LNCaP clone FGC (cell line): ENCODE measurements at regions not wholly inside any gene's neighbourhood (a gene's known extent, or its start where the extent isn't known, plus 50 kb on each side); places are given as distances from the start of the nearest gene placed in this dataset.

ENCODE experiments used
- DNase-seq: peaks from one replicate; pipeline ENCODE4 v3.0.0-alpha.2; 2011; ENCODE audit warnings: low read depth
- H3K4me3 ChIP-seq: 2 replicates; pipeline ENCODE4 v1.5.1; 2011; ENCODE audit warnings: mild to moderate bottlenecking, low read depth, low read length, control low read depth
- TF ChIP-seq, protein P1 (sequence below): IDR thresholded peaks from 2 replicates; pipeline ENCODE4 v1.5.1; 2012; ENCODE audit warnings: mild to moderate bottlenecking; ENCODE audit not compliant: control insufficient read depth, insufficient read depth; ENCODE audit errors: extremely low read depth

DNA sequence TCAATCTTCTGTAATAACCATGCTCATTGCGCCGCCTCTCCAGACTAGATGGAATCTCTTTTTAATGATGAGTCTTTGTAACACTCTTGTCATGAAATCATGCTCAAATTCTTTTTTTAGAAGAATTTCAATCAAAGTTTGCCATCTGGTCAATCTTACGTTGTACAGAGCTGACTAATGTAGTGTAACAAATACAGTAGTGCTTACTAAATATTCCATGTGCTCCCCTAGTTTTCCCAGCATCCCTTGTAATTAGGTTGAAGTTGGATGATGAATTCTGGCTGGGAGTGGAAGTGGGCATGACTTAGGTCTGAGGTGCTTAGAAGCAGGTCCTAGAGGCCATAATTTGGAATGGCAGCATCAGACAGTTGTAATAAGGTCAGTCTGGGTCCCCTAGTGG is 309.1 kb upstream of the SNX7 start:
- TF ChIP-seq, protein P1, sequence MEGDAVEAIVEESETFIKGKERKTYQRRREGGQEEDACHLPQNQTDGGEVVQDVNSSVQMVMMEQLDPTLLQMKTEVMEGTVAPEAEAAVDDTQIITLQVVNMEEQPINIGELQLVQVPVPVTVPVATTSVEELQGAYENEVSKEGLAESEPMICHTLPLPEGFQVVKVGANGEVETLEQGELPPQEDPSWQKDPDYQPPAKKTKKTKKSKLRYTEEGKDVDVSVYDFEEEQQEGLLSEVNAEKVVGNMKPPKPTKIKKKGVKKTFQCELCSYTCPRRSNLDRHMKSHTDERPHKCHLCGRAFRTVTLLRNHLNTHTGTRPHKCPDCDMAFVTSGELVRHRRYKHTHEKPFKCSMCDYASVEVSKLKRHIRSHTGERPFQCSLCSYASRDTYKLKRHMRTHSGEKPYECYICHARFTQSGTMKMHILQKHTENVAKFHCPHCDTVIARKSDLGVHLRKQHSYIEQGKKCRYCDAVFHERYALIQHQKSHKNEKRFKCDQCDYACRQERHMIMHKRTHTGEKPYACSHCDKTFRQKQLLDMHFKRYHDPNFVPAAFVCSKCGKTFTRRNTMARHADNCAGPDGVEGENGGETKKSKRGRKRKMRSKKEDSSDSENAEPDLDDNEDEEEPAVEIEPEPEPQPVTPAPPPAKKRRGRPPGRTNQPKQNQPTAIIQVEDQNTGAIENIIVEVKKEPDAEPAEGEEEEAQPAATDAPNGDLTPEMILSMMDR, result no peak
- no peak overlapping the region for H3K4me3 ChIP-seq
- no peak for DNase-seq

DNA sequence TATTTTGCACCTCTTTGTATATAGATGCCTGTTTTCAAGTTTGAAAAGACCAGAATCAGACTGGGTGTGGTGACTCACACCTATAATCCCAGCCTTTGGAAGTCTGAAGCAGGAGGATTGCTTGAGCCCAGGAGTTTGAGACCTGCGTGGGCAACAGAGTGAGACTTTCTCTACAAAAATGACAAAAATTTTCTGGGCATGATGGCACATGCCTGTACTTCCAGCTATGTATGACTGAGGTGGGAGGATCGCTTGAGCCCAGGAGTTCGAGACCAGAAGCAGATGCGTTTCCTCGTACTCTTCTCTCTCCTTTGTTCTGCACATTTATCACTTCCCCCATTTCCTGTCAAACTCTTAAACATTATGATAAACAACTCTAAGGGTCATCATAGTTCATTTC is 310.0 kb upstream of the SNX7 start:
- no peak for DNase-seq
- TF ChIP-seq, protein P1, result no peak
- no peak overlapping the region for H3K4me3 ChIP-seq

DNA sequence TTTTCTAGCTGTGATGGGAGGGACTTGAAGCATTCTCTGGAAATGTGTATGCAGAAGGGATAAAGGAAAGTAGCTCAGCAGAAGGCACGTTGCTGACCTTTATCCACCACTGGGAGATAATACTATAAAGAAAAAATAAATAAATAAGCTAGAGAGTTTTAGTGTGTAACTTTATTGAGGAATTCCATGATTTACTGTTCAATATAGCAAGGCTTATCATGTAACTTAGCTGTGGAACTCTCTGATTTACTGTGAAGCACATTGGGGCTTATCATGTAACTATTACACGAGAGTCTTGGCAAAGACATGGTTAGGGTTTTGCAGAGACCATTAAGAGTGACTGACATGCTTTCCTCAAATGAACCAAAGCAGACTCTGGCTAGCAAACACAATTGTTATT is 316.1 kb upstream of the SNX7 start:
- TF ChIP-seq, protein P1, result no peak
- no peak overlapping the region for H3K4me3 ChIP-seq
- no peak for DNase-seq

DNA sequence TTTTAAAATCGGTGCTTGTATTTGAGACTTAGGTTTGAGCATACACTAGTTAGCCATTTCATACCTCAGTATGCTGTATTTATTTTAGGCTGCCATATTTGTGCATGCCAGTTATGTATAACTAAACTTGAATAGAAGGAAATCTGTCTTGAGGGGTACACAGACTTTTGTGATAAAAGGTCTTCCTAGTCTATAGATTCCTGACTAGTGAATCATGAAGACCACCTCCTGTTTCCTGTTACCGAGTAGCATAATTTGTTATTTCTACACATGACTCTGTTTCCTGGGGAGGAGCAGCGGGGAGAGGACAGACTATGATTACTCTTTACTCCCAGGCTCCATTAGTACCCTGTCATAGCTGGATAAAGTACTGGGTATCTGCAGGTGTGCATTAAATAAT is 316.8 kb upstream of the SNX7 start:
- no peak overlapping the region for H3K4me3 ChIP-seq
- TF ChIP-seq, protein P1, result no peak
- DNase-seq, result no peak

DNA sequence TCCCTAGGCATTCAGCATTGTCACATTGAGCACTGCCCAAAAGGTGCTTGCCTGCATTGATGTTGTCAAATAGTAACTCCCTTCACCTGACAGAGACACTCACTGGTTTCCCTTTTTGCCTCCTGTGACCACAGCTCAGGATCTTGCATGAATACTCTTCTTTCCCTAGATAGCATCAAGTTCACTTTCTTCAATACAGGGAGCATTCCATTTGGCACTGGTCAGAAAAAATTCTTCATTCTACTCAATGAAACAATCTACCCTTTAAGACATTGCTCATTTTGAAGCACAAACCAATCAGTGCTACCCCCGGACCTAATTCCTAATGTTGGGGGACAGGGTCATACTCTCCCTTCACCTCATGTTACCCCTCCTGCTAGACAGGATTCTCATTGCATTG is 319.0 kb upstream of the SNX7 start:
- TF ChIP-seq, protein P1, result no peak
- no peak overlapping the region for H3K4me3 ChIP-seq
- no peak for DNase-seq

DNA sequence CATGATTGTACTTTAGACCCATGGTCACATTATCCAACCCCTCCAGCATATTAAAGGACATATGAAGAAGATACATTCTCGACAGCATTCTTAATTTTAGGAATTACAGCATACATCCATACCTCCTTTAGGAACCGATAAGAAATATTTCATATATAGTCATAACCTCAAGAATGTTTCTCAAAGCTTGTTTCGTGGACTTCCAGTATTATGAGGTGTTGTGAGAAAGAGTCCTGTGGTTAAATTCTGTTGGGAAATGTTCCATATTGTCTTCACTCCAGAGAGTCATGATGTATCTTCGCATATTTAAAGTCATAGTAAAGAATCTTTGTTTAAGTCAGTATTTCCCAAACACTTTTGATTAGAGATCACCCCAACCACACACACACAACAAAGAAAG is 321.0 kb upstream of the SNX7 start:
- DNase-seq, result no peak
- TF ChIP-seq, protein P1, result no peak
- no peak overlapping the region for H3K4me3 ChIP-seq

DNA sequence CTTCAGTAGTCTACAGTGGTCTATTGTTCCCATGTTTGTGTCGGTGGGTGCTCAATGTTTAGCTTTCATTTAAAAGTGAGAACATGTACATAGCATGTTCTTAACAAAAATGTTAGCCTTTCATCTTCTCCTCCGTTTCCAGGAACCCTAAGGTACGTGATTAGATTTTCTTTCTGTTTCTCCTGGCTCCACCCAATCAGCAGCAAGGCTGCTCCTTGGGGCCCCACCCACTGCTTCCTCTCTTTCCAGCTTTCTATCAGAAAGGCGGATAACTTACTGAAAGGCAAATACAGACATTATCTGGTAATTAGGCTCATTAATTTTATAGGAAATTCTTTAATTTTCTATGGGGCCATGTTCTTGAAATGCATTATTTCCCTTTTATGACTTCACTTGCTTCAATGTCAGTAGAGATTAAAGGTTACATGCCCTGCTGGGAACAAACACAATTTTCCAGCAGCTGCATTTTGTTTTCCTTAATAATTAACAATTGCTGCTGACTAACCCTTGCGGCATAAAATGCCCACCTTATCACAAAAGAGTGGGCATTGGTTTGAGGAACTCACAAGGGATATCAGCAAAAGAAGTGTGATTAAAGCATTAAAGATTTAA is 324.9 kb upstream of the SNX7 start:
- H3K4me3 ChIP-seq, result no peak overlapping the region
- no peak for DNase-seq
- TF ChIP-seq, protein P1, result no peak
